ENCODE measurements at regions not wholly inside any gene's neighbourhood (a gene's known extent, or its start where the extent isn't known, plus 50 kb on each side); places are given as distances from the start of the nearest gene placed in this dataset.
"Not testable (repeated sequence)": the region's sequence is repeated elsewhere in the genome, so short reads cannot be mapped to it uniquely, and the experiment has no call there.

- no peak for DNase-seq (ENCODE audit: low read depth)
Observed at GRCh38 chr2:176976736-176977685, 235.6 kb upstream of the HNRNPA3 start.

GRCh38 chr2:176978921-176979320, 233.7 kb upstream of the HNRNPA3 start:
- no peak for DNase-seq (ENCODE audit: low read depth)

GRCh38 chr2:176979981-176980710, 232.4 kb upstream of the HNRNPA3 start:
- no peak for DNase-seq (ENCODE audit: low read depth)

GRCh38 chr2:176984987-176985386, 227.6 kb upstream of the HNRNPA3 start:
- no peak for DNase-seq (ENCODE audit: low read depth)

- no peak for DNase-seq (ENCODE audit: low read depth)
Observed at GRCh38 chr2:176985871-176986270, 226.7 kb upstream of the HNRNPA3 start.

GRCh38 chr2:176986487-176986886, 226.1 kb upstream of the HNRNPA3 start:
- DNase-seq (ENCODE audit: low read depth) = no peak

GRCh38 chr2:176991411-176991810, 221.2 kb upstream of the HNRNPA3 start:
- DNase-seq (ENCODE audit: low read depth) = no peak

GRCh38 chr2:176997074-176997791, 215.4 kb upstream of the HNRNPA3 start:
- no peak for DNase-seq (ENCODE audit: low read depth)

- no peak for DNase-seq (ENCODE audit: low read depth)
Observed at GRCh38 chr2:176997792-176998169, 214.8 kb upstream of the HNRNPA3 start.

GRCh38 chr2:176999301-176999700, 213.3 kb upstream of the HNRNPA3 start:
- no peak for DNase-seq (ENCODE audit: low read depth)

GRCh38 chr2:177000061-177000714, 212.4 kb upstream of the HNRNPA3 start:
- DNase-seq (ENCODE audit: low read depth) = no peak

- no peak for DNase-seq (ENCODE audit: low read depth)
Observed at GRCh38 chr2:177000715-177001072, 211.9 kb upstream of the HNRNPA3 start.

- no peak for DNase-seq (ENCODE audit: low read depth)
Observed at GRCh38 chr2:177001334-177001733, 211.3 kb upstream of the HNRNPA3 start.

GRCh38 chr2:177002983-177003382, 209.6 kb upstream of the HNRNPA3 start:
- no peak for DNase-seq (ENCODE audit: low read depth)

GRCh38 chr2:177007726-177008125, 204.9 kb upstream of the HNRNPA3 start:
- not testable (repeated sequence) for DNase-seq (ENCODE audit: low read depth)

GRCh38 chr2:177008662-177009061, 203.9 kb upstream of the HNRNPA3 start:
- not testable (repeated sequence) for DNase-seq (ENCODE audit: low read depth)

GRCh38 chr2:177010146-177010545, 202.4 kb upstream of the HNRNPA3 start:
- DNase-seq (ENCODE audit: low read depth) = no peak

GRCh38 chr2:177010861-177011260, 201.7 kb upstream of the HNRNPA3 start:
- no peak for DNase-seq (ENCODE audit: low read depth)

- DNase-seq (ENCODE audit: low read depth) = no peak
Observed at GRCh38 chr2:177014946-177015345, 197.6 kb upstream of the HNRNPA3 start.

- DNase-seq (ENCODE audit: low read depth) = no peak
Observed at GRCh38 chr2:177015356-177015923, 197.2 kb upstream of the HNRNPA3 start.

- no peak for DNase-seq (ENCODE audit: low read depth)
Observed at GRCh38 chr2:177020524-177021119, 192.0 kb upstream of the HNRNPA3 start.

Measured in stimulated activated CD8-positive, alpha-beta memory T cell treated with anti-CD3 and anti-CD28 coated beads, Interleukin-12 subunit alpha, Interleukin-12 subunit beta, amount 100 ng/mL, for 1 hour (primary cell).